ENCODE measurements at regions not wholly inside any gene's neighbourhood (a gene's known extent, or its start where the extent isn't known, plus 50 kb on each side); places are given as distances from the start of the nearest gene placed in this dataset.

DNA sequence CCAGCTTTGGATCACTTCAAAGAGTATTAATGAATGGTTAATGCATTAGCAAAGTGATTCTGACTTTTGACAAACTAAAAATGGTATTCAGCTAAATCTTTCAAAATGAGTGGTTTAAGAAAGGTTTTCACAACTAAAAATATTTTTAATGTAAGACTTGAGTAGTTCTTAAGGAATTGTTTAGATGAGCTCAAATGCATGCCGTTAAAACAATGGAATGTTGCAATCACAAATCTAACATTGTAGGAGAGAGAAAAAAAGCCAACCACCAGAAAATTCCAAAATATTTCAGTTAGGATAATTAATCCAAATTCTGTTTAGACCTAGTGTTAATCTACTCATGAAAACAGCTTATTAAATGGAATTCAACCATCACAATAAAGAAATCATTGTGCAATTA lies 1044.8 kb upstream of the SLC10A2 start:
- Histone ChIP-seq H3K27me3 (no peaks in the 10 kb centered on the region), H3K9me3 (no peaks in the 10 kb centered on the region), H3K27ac (no peak overlapping the region), H3K4me1 (no peaks in the 10 kb centered on the region), H3K4me3 (replicated peaks in 1 of 3) (no peak overlapping the region), H3K36me3 (no peaks in the 10 kb centered on the region)
- TF ChIP-seq, protein P1, sequence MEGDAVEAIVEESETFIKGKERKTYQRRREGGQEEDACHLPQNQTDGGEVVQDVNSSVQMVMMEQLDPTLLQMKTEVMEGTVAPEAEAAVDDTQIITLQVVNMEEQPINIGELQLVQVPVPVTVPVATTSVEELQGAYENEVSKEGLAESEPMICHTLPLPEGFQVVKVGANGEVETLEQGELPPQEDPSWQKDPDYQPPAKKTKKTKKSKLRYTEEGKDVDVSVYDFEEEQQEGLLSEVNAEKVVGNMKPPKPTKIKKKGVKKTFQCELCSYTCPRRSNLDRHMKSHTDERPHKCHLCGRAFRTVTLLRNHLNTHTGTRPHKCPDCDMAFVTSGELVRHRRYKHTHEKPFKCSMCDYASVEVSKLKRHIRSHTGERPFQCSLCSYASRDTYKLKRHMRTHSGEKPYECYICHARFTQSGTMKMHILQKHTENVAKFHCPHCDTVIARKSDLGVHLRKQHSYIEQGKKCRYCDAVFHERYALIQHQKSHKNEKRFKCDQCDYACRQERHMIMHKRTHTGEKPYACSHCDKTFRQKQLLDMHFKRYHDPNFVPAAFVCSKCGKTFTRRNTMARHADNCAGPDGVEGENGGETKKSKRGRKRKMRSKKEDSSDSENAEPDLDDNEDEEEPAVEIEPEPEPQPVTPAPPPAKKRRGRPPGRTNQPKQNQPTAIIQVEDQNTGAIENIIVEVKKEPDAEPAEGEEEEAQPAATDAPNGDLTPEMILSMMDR (IDR thresholded peaks at IDR 0.05): no peak
- intact Hi-C loops (cut with DNase I): no loop called here
- DNase-seq: no peak
- 29 to 45% methylated on average over 1 of the region's 1 CpG for WGBS, 2 donors

GRCh38 chr13:104106705-104107393 lies 1040.6 kb upstream of the SLC10A2 start:
- TF ChIP-seq POLR2A (IDR thresholded peaks at IDR 0.05): no peak
- TF ChIP-seq, protein P1 (IDR thresholded peaks at IDR 0.05): no peak
- Histone ChIP-seq H3K36me3 (no peaks in the 10 kb centered on the region), H3K4me3 (replicated peaks in 1 of 3) (no peak overlapping the region), H3K27me3 (no peaks in the 10 kb centered on the region), H3K27ac (no peak overlapping the region), H3K9me3 (no peaks in the 10 kb centered on the region), H3K4me1 (no peaks in the 10 kb centered on the region)
- intact Hi-C loops (cut with DNase I): no loop called here
- whole genome bisulfite sequencing, 2 donors: 37 to 43% methylated on average over 9 of the region's 9 CpGs
- no peak for DNase-seq

DNA sequence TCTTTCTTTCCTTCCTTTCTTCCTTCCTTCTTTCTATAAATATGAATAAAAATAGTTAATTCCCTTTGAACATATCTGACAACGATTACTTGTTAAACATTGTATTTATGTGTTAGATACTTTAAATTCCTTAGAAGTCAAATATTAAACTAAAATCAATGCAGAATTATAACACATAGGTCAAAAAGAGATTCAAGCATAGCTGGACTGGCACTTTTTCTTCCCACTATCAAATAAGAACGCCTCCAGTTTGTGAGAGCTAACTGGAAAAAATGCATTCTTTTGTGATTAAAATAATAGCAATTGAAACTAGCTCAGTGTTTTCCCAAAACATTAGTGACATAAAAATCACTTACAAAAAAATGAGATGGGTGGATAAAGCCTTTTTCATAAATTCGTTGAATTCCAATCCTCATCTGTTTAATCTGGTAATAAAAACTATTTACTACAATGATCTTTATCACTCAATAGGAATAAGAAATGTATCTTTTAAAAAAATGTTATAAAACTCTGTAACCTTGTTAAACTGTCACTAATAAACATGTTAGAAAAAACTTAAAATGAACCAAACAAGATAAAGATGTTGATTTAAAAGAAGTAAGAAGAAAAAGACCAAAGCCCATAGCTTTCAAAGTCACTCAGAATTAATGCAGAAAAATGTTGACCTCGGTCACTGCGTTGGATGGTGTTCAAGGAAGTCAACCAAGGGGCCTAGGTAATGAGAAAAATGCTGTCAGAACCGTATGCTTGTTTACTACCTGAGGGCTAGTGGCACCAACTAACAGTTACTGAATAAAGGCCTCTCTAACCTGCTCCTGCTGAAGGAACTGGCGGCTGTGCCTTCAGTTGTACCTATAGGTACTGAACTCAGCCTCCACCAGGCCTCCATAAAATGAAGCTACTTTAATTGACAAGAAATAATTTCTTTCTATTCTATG lies 1039.5 kb upstream of the SLC10A2 start:
- Histone ChIP-seq H3K36me3 (no peaks in the 10 kb centered on the region), H3K27ac (no peak overlapping the region), H3K27me3 (no peaks in the 10 kb centered on the region), H3K4me1 (no peaks in the 10 kb centered on the region), H3K4me3 (replicated peaks in 1 of 3) (no peak overlapping the region), H3K9me3 (no peaks in the 10 kb centered on the region)
- TF ChIP-seq POLR2A (IDR thresholded peaks at IDR 0.05): no peak
- TF ChIP-seq, protein P1 (IDR thresholded peaks at IDR 0.05): no peak
- intact Hi-C loops (cut with DNase I): no loop called here
- 75 to 79% methylated on average over 7 of the region's 7 CpGs for WGBS, 2 donors
- DNase-seq: no peak

DNA sequence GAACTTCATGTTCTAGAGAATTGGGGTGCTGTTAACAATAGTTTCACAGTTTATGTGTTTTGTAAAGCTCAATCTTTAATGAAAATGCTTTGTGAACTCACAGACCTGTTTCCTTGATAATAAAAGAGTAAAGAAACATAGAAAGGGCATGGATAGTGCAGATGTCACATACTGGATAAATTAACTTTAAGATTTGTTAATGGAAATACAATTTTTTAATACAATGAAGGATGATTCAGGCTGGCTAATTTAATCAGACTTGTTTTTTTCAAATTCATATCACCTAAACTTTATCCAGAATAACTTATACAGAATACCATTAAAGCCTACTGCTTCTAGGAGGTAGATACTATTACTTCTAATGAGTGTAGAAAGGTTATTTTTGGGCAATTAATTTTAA lies 1033.5 kb upstream of the SLC10A2 start:
- H3K4me3 ChIP-seq (replicated peaks in 1 of 3): no peak overlapping the region
- H3K4me1 ChIP-seq: no peaks in the 10 kb centered on the region
- intact Hi-C loops (cut with DNase I): no loop called here
- no peak for TF ChIP-seq POLR2A (IDR thresholded peaks at IDR 0.05)
- TF ChIP-seq, protein P1 (IDR thresholded peaks at IDR 0.05): no peak
- DNase-seq: no peak
- no peaks in the 10 kb centered on the region for H3K27me3 ChIP-seq
- no peaks in the 10 kb centered on the region for H3K9me3 ChIP-seq
- no peaks in the 10 kb centered on the region for H3K36me3 ChIP-seq
- H3K27ac ChIP-seq: no peak overlapping the region

DNA sequence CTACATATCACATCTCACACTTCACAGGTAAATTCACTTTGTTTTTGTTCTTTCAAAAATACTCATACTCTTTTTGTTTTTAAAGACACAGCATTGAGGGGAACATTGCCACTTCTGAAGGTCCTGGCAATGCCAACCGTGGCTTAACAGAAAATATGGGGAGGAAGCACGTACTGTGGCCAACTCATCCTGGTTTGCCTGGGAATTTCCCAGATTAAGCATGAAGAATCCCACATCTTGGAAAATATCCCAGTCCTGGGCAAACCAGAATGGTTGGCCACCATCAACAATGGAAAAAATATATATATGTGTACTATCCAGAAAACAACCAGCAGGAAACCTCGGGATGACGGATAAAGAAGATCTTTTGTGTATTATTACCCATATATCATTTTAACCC lies 1032.2 kb upstream of the SLC10A2 start:
- intact Hi-C loops (cut with DNase I): no loop called here
- no peak for DNase-seq
- Histone ChIP-seq H3K4me1 (no peaks in the 10 kb centered on the region), H3K36me3 (no peaks in the 10 kb centered on the region), H3K27me3 (no peaks in the 10 kb centered on the region), H3K9me3 (no peaks in the 10 kb centered on the region), H3K4me3 (replicated peaks in 1 of 3) (no peak overlapping the region), H3K27ac (no peak overlapping the region)
- WGBS, 2 donors: 76 to 83% methylated on average over 4 of the region's 4 CpGs
- no peak for TF ChIP-seq POLR2A (IDR thresholded peaks at IDR 0.05)
- TF ChIP-seq, protein P1 (IDR thresholded peaks at IDR 0.05): no peak

All from thyroid gland (tissue), 4 donors.